ENCODE measurements at regions not wholly inside any gene's neighbourhood (a gene's known extent, or its start where the extent isn't known, plus 50 kb on each side); places are given as distances from the start of the nearest gene placed in this dataset.

DNA sequence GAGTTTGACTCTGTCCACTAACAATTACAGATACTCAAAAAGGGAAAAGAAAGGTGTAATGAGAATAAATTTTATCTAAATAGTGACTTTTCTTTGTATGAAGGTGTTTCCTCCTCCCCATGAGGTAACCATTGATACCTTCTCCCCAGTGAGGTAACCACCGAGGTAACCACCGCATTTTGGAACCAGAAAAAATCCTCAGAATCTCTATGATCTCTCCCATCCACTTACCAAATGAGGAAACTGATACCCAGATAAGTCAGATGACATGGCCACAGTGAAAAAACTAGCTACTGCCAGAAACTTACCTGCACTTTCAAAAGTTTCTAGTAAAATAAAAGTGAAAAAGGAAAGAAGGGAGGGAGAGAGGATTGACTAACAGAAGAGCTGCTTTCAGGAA is 124.0 kb upstream of the FNDC3A start (continued):
- no peak for TF ChIP-seq GATA2 (CRISPR knock-in tag; IDR thresholded peaks at IDR 0.05)

DNA sequence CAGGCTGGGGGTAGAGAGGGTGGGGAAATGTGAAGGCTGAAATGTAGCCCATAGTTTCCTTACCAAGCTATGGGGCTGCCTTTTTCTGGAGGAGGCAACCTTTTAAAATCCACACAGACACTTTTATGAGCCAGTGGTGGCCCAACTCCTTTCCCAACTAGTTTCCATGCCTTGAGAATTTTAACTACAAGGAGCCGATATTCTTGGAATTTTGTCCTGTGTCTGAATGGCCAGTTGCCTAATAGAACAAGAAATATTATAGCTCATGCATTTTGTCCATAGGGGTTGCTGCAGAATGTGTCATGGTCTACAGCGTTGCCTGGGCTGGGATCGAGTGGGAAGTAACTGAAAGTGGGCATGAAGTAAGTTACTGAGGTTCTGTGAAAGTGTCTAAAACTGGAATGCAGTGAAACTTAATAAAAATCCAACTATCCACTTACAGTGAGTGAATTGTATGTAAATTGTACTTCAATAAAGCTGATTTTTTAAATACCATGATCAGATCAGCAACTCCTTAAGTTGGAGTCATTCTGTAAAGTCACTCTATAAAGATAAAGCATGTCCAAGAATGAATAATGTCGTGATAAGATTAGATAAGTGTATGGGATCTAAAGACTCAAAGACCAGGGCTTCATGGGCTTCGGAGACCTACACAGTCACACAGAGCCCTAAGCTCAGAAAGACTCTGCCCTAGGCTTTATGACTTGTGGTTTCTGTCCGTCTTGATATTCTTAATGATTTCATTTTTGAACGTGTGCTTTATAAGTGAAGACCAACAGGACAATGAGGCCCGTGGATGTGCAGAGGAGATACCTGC is 122.6 kb upstream of the FNDC3A start:
- no peaks in the 10 kb centered on the region for H3K9me2 ChIP-seq
- H3K9ac ChIP-seq = no peak overlapping the region
- H3K4me1 ChIP-seq (ENCODE audit: control insufficient read depth in 1 of 2, insufficient read depth in 2 of 2, low read depth in 1 of 2, low read length in 1 of 2) = peaks cover 0 to under 1% of the 10 kb centered on the region in 2 experiments; a peak in 1 of 4 replicates
- H2AFZ ChIP-seq (ENCODE audit: low read depth) = no peak overlapping the region
- H3F3A ChIP-seq (replicated peaks; ENCODE audit: insufficient read depth) = no peaks in the 10 kb centered on the region
- no peak overlapping the region for H3K4me3 ChIP-seq (ENCODE audit: low read depth in 2 of 2, low read length in 1 of 2)
- H3K36me3 ChIP-seq (replicated peaks in 1 of 2; ENCODE audit: control insufficient read depth in 1 of 2, insufficient read depth in 2 of 2, low read length in 1 of 2) = no peaks in the 10 kb centered on the region
- no peaks in the 10 kb centered on the region for H3K27me3 ChIP-seq (ENCODE audit: insufficient read depth)
- no peaks in the 10 kb centered on the region for H3K9me3 ChIP-seq
- ChIA-PET POLR2A (no interaction called here), CTCF (no interaction called here)
- TF ChIP-seq SIN3A (IDR thresholded peaks at IDR 0.05; ENCODE audit: borderline replicate concordance, low read depth, low read length) (no peak), TEAD4 (IDR thresholded peaks at IDR 0.05; ENCODE audit: borderline replicate concordance, insufficient read depth) (no peak), GABPA (IDR thresholded peaks at IDR 0.05; ENCODE audit: low read depth) (no peak)
- TF ChIP-seq, protein P1, sequence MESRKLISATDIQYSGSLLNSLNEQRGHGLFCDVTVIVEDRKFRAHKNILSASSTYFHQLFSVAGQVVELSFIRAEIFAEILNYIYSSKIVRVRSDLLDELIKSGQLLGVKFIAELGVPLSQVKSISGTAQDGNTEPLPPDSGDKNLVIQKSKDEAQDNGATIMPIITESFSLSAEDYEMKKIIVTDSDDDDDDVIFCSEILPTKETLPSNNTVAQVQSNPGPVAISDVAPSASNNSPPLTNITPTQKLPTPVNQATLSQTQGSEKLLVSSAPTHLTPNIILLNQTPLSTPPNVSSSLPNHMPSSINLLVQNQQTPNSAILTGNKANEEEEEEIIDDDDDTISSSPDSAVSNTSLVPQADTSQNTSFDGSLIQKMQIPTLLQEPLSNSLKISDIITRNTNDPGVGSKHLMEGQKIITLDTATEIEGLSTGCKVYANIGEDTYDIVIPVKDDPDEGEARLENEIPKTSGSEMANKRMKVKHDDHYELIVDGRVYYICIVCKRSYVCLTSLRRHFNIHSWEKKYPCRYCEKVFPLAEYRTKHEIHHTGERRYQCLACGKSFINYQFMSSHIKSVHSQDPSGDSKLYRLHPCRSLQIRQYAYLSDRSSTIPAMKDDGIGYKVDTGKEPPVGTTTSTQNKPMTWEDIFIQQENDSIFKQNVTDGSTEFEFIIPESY (IDR thresholded peaks at IDR 0.05; ENCODE audit: borderline replicate concordance, low read depth) = no peak
- TF ChIP-seq, protein P2, sequence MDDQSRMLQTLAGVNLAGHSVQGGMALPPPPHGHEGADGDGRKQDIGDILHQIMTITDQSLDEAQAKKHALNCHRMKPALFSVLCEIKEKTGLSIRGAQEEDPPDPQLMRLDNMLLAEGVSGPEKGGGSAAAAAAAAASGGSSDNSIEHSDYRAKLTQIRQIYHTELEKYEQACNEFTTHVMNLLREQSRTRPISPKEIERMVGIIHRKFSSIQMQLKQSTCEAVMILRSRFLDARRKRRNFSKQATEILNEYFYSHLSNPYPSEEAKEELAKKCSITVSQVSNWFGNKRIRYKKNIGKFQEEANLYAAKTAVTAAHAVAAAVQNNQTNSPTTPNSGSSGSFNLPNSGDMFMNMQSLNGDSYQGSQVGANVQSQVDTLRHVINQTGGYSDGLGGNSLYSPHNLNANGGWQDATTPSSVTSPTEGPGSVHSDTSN (IDR thresholded peaks at IDR 0.05) = no peak
- no peak overlapping the region for H3K4me2 ChIP-seq
- no peaks in the 10 kb centered on the region for H3K79me2 ChIP-seq (ENCODE audit: insufficient read depth)
- 91% methylated on average over 8 of the region's 8 CpGs for WGBS (ENCODE audit: low lambda C conversion rate)
- no peak overlapping the region for H3K27ac ChIP-seq (ENCODE audit: low read depth in 2 of 2, low read length in 1 of 2)
- DNase-seq = no peak
- H4K20me1 ChIP-seq (ENCODE audit: insufficient read depth) = no peaks in the 10 kb centered on the region

DNA sequence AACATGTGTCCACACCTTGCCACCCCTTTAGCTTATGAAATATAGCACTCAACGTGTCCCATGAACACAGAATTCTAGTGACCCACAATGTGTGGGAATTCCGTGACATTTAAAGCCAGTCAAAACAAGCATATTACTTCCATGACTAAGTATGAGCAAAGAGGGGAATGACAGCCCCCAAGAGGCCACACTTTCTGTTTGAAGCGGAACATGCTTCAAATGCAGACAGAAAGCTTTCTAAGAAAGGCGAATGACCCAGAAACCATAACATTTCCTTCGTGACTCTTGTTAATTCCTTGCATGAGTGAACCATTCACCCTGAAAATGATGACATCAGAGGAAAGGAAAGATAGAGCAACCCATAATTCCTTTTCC is 122.0 kb upstream of the FNDC3A start:
- H3K36me3 ChIP-seq (replicated peaks in 1 of 2; ENCODE audit: control insufficient read depth in 1 of 2, insufficient read depth in 2 of 2, low read length in 1 of 2) = no peaks in the 10 kb centered on the region
- POLR2A ChIA-PET = no interaction called here
- H3K9me3 ChIP-seq = no peaks in the 10 kb centered on the region
- H3K4me3 ChIP-seq (ENCODE audit: low read depth in 2 of 2, low read length in 1 of 2) = no peak overlapping the region
- H3K9me2 ChIP-seq = no peaks in the 10 kb centered on the region
- no peak overlapping the region for H3K27ac ChIP-seq (ENCODE audit: low read depth in 2 of 2, low read length in 1 of 2)
- no peak overlapping the region for H3K9ac ChIP-seq
- no peaks in the 10 kb centered on the region for H4K20me1 ChIP-seq (ENCODE audit: insufficient read depth)
- H3K27me3 ChIP-seq (ENCODE audit: insufficient read depth) = no peaks in the 10 kb centered on the region
- DNase-seq = no peak
- no peaks in the 10 kb centered on the region for H3F3A ChIP-seq (replicated peaks; ENCODE audit: insufficient read depth)
- H3K4me2 ChIP-seq = no peak overlapping the region
- CTCF ChIA-PET = no interaction called here
- WGBS (ENCODE audit: low lambda C conversion rate) = 68% methylated on average over 5 of the region's 5 CpGs
- H2AFZ ChIP-seq (ENCODE audit: low read depth) = 0 out of 2 replicates have a peak overlapping the region, but pooled peaks have one; percentile 20
- peaks cover under 1 to 5% of the 10 kb centered on the region in 2 experiments; a peak in 3 of 4 replicates for H3K4me1 ChIP-seq (ENCODE audit: control insufficient read depth in 1 of 2, insufficient read depth in 2 of 2, low read depth in 1 of 2, low read length in 1 of 2)
- no peaks in the 10 kb centered on the region for H3K79me2 ChIP-seq (ENCODE audit: insufficient read depth)
- TF ChIP-seq NFIC (IDR thresholded peaks at IDR 0.05; ENCODE audit: borderline replicate concordance) (no peak), EP300 (IDR thresholded peaks at IDR 0.05; ENCODE audit: borderline replicate concordance in 1 of 2, low read depth in 1 of 2, low read length in 1 of 2) (no peak), EZH2phosphoT487 (IDR thresholded peaks at IDR 0.05; ENCODE audit: borderline replicate concordance, low read depth) (no peak), FOXM1 (IDR thresholded peaks at IDR 0.05; ENCODE audit: low read depth) (no peak), RFX5 (IDR thresholded peaks at IDR 0.05; ENCODE audit: low read length) (no peak), JUND (IDR thresholded peaks at IDR 0.05) (no peak), TEAD4 (IDR thresholded peaks at IDR 0.05; ENCODE audit: borderline replicate concordance, insufficient read depth) (no peak)
- TF ChIP-seq, protein P1 (IDR thresholded peaks at IDR 0.05; ENCODE audit: borderline replicate concordance, low read depth) = no peak
- TF ChIP-seq, protein P2 (IDR thresholded peaks at IDR 0.05) = no peak
- TF ChIP-seq, protein P3, sequence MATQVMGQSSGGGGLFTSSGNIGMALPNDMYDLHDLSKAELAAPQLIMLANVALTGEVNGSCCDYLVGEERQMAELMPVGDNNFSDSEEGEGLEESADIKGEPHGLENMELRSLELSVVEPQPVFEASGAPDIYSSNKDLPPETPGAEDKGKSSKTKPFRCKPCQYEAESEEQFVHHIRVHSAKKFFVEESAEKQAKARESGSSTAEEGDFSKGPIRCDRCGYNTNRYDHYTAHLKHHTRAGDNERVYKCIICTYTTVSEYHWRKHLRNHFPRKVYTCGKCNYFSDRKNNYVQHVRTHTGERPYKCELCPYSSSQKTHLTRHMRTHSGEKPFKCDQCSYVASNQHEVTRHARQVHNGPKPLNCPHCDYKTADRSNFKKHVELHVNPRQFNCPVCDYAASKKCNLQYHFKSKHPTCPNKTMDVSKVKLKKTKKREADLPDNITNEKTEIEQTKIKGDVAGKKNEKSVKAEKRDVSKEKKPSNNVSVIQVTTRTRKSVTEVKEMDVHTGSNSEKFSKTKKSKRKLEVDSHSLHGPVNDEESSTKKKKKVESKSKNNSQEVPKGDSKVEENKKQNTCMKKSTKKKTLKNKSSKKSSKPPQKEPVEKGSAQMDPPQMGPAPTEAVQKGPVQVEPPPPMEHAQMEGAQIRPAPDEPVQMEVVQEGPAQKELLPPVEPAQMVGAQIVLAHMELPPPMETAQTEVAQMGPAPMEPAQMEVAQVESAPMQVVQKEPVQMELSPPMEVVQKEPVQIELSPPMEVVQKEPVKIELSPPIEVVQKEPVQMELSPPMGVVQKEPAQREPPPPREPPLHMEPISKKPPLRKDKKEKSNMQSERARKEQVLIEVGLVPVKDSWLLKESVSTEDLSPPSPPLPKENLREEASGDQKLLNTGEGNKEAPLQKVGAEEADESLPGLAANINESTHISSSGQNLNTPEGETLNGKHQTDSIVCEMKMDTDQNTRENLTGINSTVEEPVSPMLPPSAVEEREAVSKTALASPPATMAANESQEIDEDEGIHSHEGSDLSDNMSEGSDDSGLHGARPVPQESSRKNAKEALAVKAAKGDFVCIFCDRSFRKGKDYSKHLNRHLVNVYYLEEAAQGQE (IDR thresholded peaks at IDR 0.05; ENCODE audit: low read depth, low read length) = no peak
